SKM-1 treated with dmso at 0.1 percent for 144 hours (cell line): ENCODE measurements at regions not wholly inside any gene's neighbourhood (a gene's known extent, or its start where the extent isn't known, plus 50 kb on each side); places are given as distances from the start of the nearest gene placed in this dataset.
A peak's percentile ranks its signal among the peaks of the same experiment; 100 is the strongest.
"Not testable (repeated sequence)": the region's sequence is repeated elsewhere in the genome, so short reads cannot be mapped to it uniquely, and the experiment has no call there.

Experiments
- DNase-seq: peaks from one replicate; lab custom pipeline; 2025; ENCODE audit not compliant: unreplicated experiment; lab: John Stamatoyannopoulos, UW

- no peak for DNase-seq
Measured at GRCh38 chr13:95388420-95389079, 87.3 kb upstream of the ABCC4 start.

GRCh38 chr13:95391362-95391761, 90.1 kb upstream of the ABCC4 start:
- DNase-seq: no peak

- no peak for DNase-seq
Measured at GRCh38 chr13:95391785-95392184, 90.5 kb upstream of the ABCC4 start.

GRCh38 chr13:95392597-95392996, 91.3 kb upstream of the ABCC4 start:
- DNase-seq: no peak

GRCh38 chr13:95403349-95404140, 102.3 kb upstream of the ABCC4 start:
- no peak for DNase-seq

GRCh38 chr13:95404141-95404882, 103.1 kb upstream of the ABCC4 start:
- peak; percentile 73 for DNase-seq

- no peak for DNase-seq
Measured at GRCh38 chr13:95406176-95406575, 104.9 kb upstream of the ABCC4 start.

- no peak for DNase-seq
Measured at GRCh38 chr13:95411428-95412040, 110.3 kb upstream of the ABCC4 start.

- DNase-seq: no peak
Measured at GRCh38 chr13:95418946-95419345, 117.7 kb upstream of the ABCC4 start.

- peak; percentile 60 for DNase-seq
Measured at GRCh38 chr13:95420501-95420900, 119.2 kb upstream of the ABCC4 start.

- no peak for DNase-seq
Measured at GRCh38 chr13:95426631-95427030, 125.4 kb upstream of the ABCC4 start.

- not testable (repeated sequence) for DNase-seq
Measured at GRCh38 chr13:95430525-95430924, 122.0 kb upstream of the CLDN10 start.

GRCh38 chr13:95432141-95432540, 120.4 kb upstream of the CLDN10 start:
- no peak for DNase-seq

GRCh38 chr13:95433537-95433936, 119.0 kb upstream of the CLDN10 start:
- DNase-seq: no peak

- no peak for DNase-seq
Measured at GRCh38 chr13:95434111-95434510, 118.4 kb upstream of the CLDN10 start.

- no peak for DNase-seq
Measured at GRCh38 chr13:95437561-95437960, 115.0 kb upstream of the CLDN10 start.

GRCh38 chr13:95438297-95438696, 114.2 kb upstream of the CLDN10 start:
- DNase-seq: no peak

- DNase-seq: no peak
Measured at GRCh38 chr13:95440441-95441088, 112.0 kb upstream of the CLDN10 start.

GRCh38 chr13:95441326-95441725, 111.2 kb upstream of the CLDN10 start:
- no peak for DNase-seq

- no peak for DNase-seq
Measured at GRCh38 chr13:95444006-95444730, 108.4 kb upstream of the CLDN10 start.
